H1 (cell line): ENCODE measurements at regions not wholly inside any gene's neighbourhood (a gene's known extent, or its start where the extent isn't known, plus 50 kb on each side); places are given as distances from the start of the nearest gene placed in this dataset.

Experiments
- CTCF ChIA-PET: fragments of 300-600 bp; sonication (Branson Sonifier 250); formaldehyde crosslinking; loops from one replicate; lab custom pipeline; 2021; ENCODE audit not compliant: partially characterized antibody; lab: Charles Lee
- POLR2A ChIA-PET: fragments of 300-600 bp; sonication (Branson Sonifier 250); formaldehyde crosslinking; loops from one replicate; lab custom pipeline; 2021; ENCODE audit warnings: inconsistent platforms; ENCODE audit not compliant: partially characterized antibody; lab: Charles Lee
- DNase-seq, 2 experiments: peaks; one replicate each; pipeline versions ENCODE4 v3.0.0 to v3.0.0-alpha.2; 2010 to 2022; ENCODE audit warnings: low spot score in 2 of 2, low read depth in 1 of 2, mixed read lengths in 1 of 2
- FAIRE-seq: peaks from 2 replicates; lab custom pipeline; 2011; peaks lifted over from hg19 to GRCh38; lab: Jason Lieb, UNC
- H2AFZ ChIP-seq: 2 replicates; pipeline ENCODE4 v1.8.1; 2012; ENCODE audit warnings: low read length, inconsistent platforms
- H2AK5ac ChIP-seq: 2 replicates; pipeline ENCODE4 v1.6.1; 2013; ENCODE audit warnings: low read depth, low read length
- H2BK120ac ChIP-seq: replicated peaks from 2 replicates; pipeline ENCODE3; 2013; ENCODE audit warnings: low read depth, low read length, inconsistent platforms
- H2BK12ac ChIP-seq: 2 replicates; pipeline ENCODE4 v1.6.1; 2013; ENCODE audit warnings: low read depth, low read length
- H2BK15ac ChIP-seq: 2 replicates; pipeline ENCODE4 v1.6.1; 2013; ENCODE audit warnings: low read length
- H2BK20ac ChIP-seq: 2 replicates; pipeline ENCODE4 v1.6.1; 2013; ENCODE audit warnings: low read length
- H2BK5ac ChIP-seq: 2 replicates; pipeline ENCODE4 v1.6.1; 2013; ENCODE audit warnings: low read depth, low read length
- H3K14ac ChIP-seq: 2 replicates; pipeline ENCODE4 v1.6.1; 2013; ENCODE audit warnings: inconsistent platforms; ENCODE audit not compliant: insufficient read length
- H3K18ac ChIP-seq: 2 replicates; pipeline ENCODE4 v1.6.1; 2013; ENCODE audit warnings: low read length; ENCODE audit errors: extremely low read depth
- H3K23ac ChIP-seq: 2 replicates; pipeline ENCODE4 v1.6.1; 2013; ENCODE audit warnings: inconsistent platforms; ENCODE audit not compliant: insufficient read length
- H3K23me2 ChIP-seq: 2 replicates; pipeline ENCODE4 v1.6.1; 2013; ENCODE audit warnings: low read depth, low read length
- H3K27ac ChIP-seq: 2 replicates; pipeline ENCODE4 v1.6.1; 2011; ENCODE audit warnings: low read depth, low read length, inconsistent platforms
- H3K27me3 ChIP-seq, 4 experiments: replicated peaks in 1 of 4; 1 replicate in 1 of 4; 2 replicates in 3 of 4; pipeline versions ENCODE4 v1.6.1 to v1.8.1; 2011 to 2013; ENCODE audit warnings: low read length in 3 of 4, mild to moderate bottlenecking in 3 of 4, inconsistent platforms in 2 of 4, mixed read lengths in 2 of 4, moderate library complexity in 1 of 4; ENCODE audit not compliant: control insufficient read depth in 3 of 4, insufficient read depth in 3 of 4; ENCODE audit errors: extremely low read depth in 1 of 4
- H3K36me3 ChIP-seq, 4 experiments: 2 replicates each; pipeline versions ENCODE4 v1.6.1 to v1.8.1; 2011 to 2013; ENCODE audit warnings: mild to moderate bottlenecking in 4 of 4, low read length in 3 of 4, moderate library complexity in 2 of 4, control low read depth in 1 of 4, inconsistent platforms in 1 of 4; ENCODE audit not compliant: insufficient read depth in 4 of 4, control insufficient read depth in 2 of 4
- H3K4ac ChIP-seq: replicated peaks from 2 replicates; pipeline ENCODE3; 2013; ENCODE audit warnings: low read length, low read depth, mixed read lengths, inconsistent platforms; ENCODE audit not compliant: insufficient read length
- H3K4me1 ChIP-seq, 4 experiments: replicated peaks in 1 of 4; 1 replicate in 1 of 4; 2 replicates in 3 of 4; pipeline versions ENCODE4 v1.6.1 to v1.8.1; 2011 to 2013; ENCODE audit warnings: low read length in 3 of 4, inconsistent platforms in 2 of 4, mixed read lengths in 1 of 4; ENCODE audit not compliant: insufficient read depth in 4 of 4, control insufficient read depth in 3 of 4
- H3K4me2 ChIP-seq, 2 experiments: 2 replicates each; pipeline versions ENCODE4 v1.6.1 to v1.8.1; 2011 to 2013; ENCODE audit warnings: low read depth in 2 of 2, low read length in 2 of 2, control low read depth in 1 of 2, inconsistent platforms in 1 of 2, mild to moderate bottlenecking in 1 of 2; ENCODE audit not compliant: insufficient read depth in 1 of 2
- H3K4me3 ChIP-seq, 4 experiments: fragments of 200-600, 300-600 bp in 1 of 4; sonication (generic), shearing (Covaris generic), sonication (Bioruptor Twin) in 1 of 4; 2 replicates each; pipeline versions ENCODE4 v1.5.1 to v1.8.1; 2011 to 2016; ENCODE audit warnings: low read length in 4 of 4, low read depth in 3 of 4, control low read depth in 2 of 4, inconsistent platforms in 2 of 4, mild to moderate bottlenecking in 2 of 4, mixed read lengths in 1 of 4, moderate library complexity in 1 of 4; ENCODE audit not compliant: insufficient read depth in 2 of 4; ENCODE audit errors: extremely low read depth in 1 of 4
- H3K56ac ChIP-seq: replicated peaks from 2 replicates; pipeline ENCODE3; 2013; ENCODE audit warnings: low read depth, mild to moderate bottlenecking, mixed read lengths, low read length, inconsistent platforms; ENCODE audit not compliant: insufficient read length
- H3K79me1 ChIP-seq: 2 replicates; pipeline ENCODE4 v1.6.1; 2013; ENCODE audit warnings: low read depth, low read length, control low read depth
- H3K79me2 ChIP-seq, 2 experiments: 2 replicates each; pipeline versions ENCODE4 v1.6.1 to v1.8.1; 2012 to 2013; ENCODE audit warnings: low read length in 2 of 2, mild to moderate bottlenecking in 2 of 2, inconsistent platforms in 1 of 2; ENCODE audit not compliant: insufficient read depth in 2 of 2, control insufficient read depth in 1 of 2
- H3K9ac ChIP-seq, 4 experiments: replicated peaks in 1 of 4; 1 replicate in 1 of 4; 2 replicates in 3 of 4; pipeline versions ENCODE4 v1.6.1 to v1.8.1; 2011 to 2013; ENCODE audit warnings: low read depth in 3 of 4, low read length in 3 of 4, control low read depth in 2 of 4, mild to moderate bottlenecking in 2 of 4, moderate library complexity in 2 of 4, inconsistent platforms in 1 of 4; ENCODE audit errors: extremely low read depth in 1 of 4
- H3K9me3 ChIP-seq, 2 experiments: 2 replicates each; pipeline versions ENCODE4 v1.6.1 to v1.8.1; 2012 to 2013; ENCODE audit warnings: mild to moderate bottlenecking in 2 of 2, moderate library complexity in 2 of 2, control low read depth in 1 of 2, inconsistent platforms in 1 of 2, low read depth in 1 of 2, low read length in 1 of 2, mixed read lengths in 1 of 2; ENCODE audit not compliant: insufficient read depth in 2 of 2
- H4K20me1 ChIP-seq, 2 experiments: replicated peaks in 1 of 2; 2 replicates each; pipeline versions ENCODE3 to v1.8.1; 2011 to 2013; ENCODE audit warnings: inconsistent platforms in 2 of 2, low read length in 2 of 2, mild to moderate bottlenecking in 1 of 2; ENCODE audit not compliant: insufficient read depth in 2 of 2, control insufficient read depth in 1 of 2
- H4K5ac ChIP-seq: 2 replicates; pipeline ENCODE4 v1.6.1; 2013; ENCODE audit warnings: low read length, low read depth, mixed read lengths, inconsistent platforms; ENCODE audit not compliant: insufficient read length
- H4K8ac ChIP-seq: 2 replicates; pipeline ENCODE4 v1.8.0; 2013; ENCODE audit warnings: mild to moderate bottlenecking, moderate library complexity, low read length, inconsistent platforms; ENCODE audit not compliant: insufficient read depth; ENCODE audit errors: extremely low read depth
- H4K91ac ChIP-seq: replicated peaks from 2 replicates; pipeline ENCODE3; 2013; ENCODE audit warnings: low read length, mixed read lengths, inconsistent platforms; ENCODE audit not compliant: insufficient read length
- CBX8 ChIP-seq: fragments of 300-800, 300-1000 bp; sonication (generic); IDR thresholded peaks from 2 replicates; pipeline ENCODE4 v1.7.1; 2016; ENCODE audit warnings: low read depth, low read length, borderline replicate concordance
- CEBPB ChIP-seq: IDR thresholded peaks from 2 replicates; pipeline ENCODE4 v1.6.1; 2012; ENCODE audit warnings: low read depth, low read length
- EGR1 ChIP-seq: IDR thresholded peaks from 2 replicates; pipeline ENCODE4 v1.6.1; 2011; ENCODE audit warnings: low read depth, low read length, borderline replicate concordance
- EZH2 ChIP-seq: fragments of 200-600 bp; sonication (generic); IDR thresholded peaks from 2 replicates; pipeline ENCODE4 v1.7.1; 2012; ENCODE audit warnings: low read depth, mild to moderate bottlenecking, moderate library complexity, low read length, inconsistent platforms; ENCODE audit not compliant: severe bottlenecking
- KDM4A ChIP-seq: IDR thresholded peaks from one replicate; pipeline ENCODE4 v1.7.1; 2012; ENCODE audit warnings: low read depth, mild to moderate bottlenecking, moderate library complexity, low read length, inconsistent platforms; ENCODE audit not compliant: severe bottlenecking
- MAX ChIP-seq: IDR thresholded peaks from 2 replicates; pipeline ENCODE4 v1.6.1; 2012; ENCODE audit warnings: inconsistent platforms
- NANOG ChIP-seq: IDR thresholded peaks from 2 replicates; pipeline ENCODE4 v1.6.1; 2011; ENCODE audit warnings: low read length, low read depth, mild to moderate bottlenecking, inconsistent platforms; ENCODE audit not compliant: insufficient read depth, poor library complexity, severe bottlenecking
- POLR2AphosphoS5 ChIP-seq: IDR thresholded peaks from 2 replicates; pipeline ENCODE4 v1.6.1; 2011; ENCODE audit warnings: low read depth, low read length
- SIN3A ChIP-seq, 2 experiments: IDR thresholded peaks in 1 of 2; conservative IDR thresholded peaks in 1 of 2; 2 replicates each; pipeline ENCODE4 v1.6.1; 2011 to 2012; ENCODE audit warnings: low read length in 2 of 2, improper control_type of control experiment in 1 of 2, low read depth in 1 of 2, mild to moderate bottlenecking in 1 of 2
- SIX5 ChIP-seq: IDR thresholded peaks from 2 replicates; pipeline ENCODE4 v1.6.1; 2011; ENCODE audit warnings: mild to moderate bottlenecking, low read depth, low read length
- SP2 ChIP-seq: IDR thresholded peaks from 2 replicates; pipeline ENCODE4 v1.6.1; 2012; ENCODE audit warnings: mild to moderate bottlenecking, low read length, inconsistent platforms
- YY1 ChIP-seq: IDR thresholded peaks from 2 replicates; pipeline ENCODE4 v1.6.1; 2011; ENCODE audit warnings: low read depth, mild to moderate bottlenecking, low read length
- WGBS, 2 experiments: shearing (Covaris generic) in 1 of 2; methylation state at CpG; one replicate each; pipeline versions ENCODE4 v1.1.6 to v1.1.7; 2013 to 2015; ENCODE audit warnings: low lambda C conversion rate in 2 of 2, mixed read lengths in 2 of 2, inconsistent platforms in 1 of 2, low coverage in 1 of 2, missing lambda C conversion rate in 1 of 2; ENCODE audit not compliant: insufficient replicate concordance in 2 of 2, insufficient coverage in 1 of 2, insufficient read length in 1 of 2; ENCODE audit errors: extremely low coverage in 1 of 2, missing lambda C conversion rate in 1 of 2; 5-methylcytosine and 5-hydroxymethylcytosine counted together

- no peak overlapping the region for H3K14ac ChIP-seq
- no peak overlapping the region for H4K5ac ChIP-seq
- no peak overlapping the region for H2AFZ ChIP-seq
- no peaks in the 10 kb centered on the region for H3K79me2 ChIP-seq
- H4K8ac ChIP-seq = no peak overlapping the region
- no peak overlapping the region for H2AK5ac ChIP-seq
- DNase-seq (no peak), FAIRE-seq (no peak)
- no peak overlapping the region for H3K4me2 ChIP-seq
- 86% methylated on average over 1 of the region's 1 CpG; no CpG with 5 or more reads in 1 of the 2 experiments for WGBS, 2 experiments
- no peaks in the 10 kb centered on the region for H3K4me1 ChIP-seq
- no peaks in the 10 kb centered on the region for H3K9me3 ChIP-seq
- no peaks in the 10 kb centered on the region for H3K36me3 ChIP-seq
- no peaks in the 10 kb centered on the region for H4K20me1 ChIP-seq
- H3K9ac ChIP-seq = no peak overlapping the region
- H3K23ac ChIP-seq = no peak overlapping the region
- CTCF ChIA-PET = interaction anchor here (0.6 to 3.7 kb wide), 6 partner anchors 8 to 724 kb away, joined by 3 to 13 read pairs (median 8); no protein-coding TSS in a partner anchor
- no peak for TF ChIP-seq SP2
- TF ChIP-seq MAX = no peak
- TF ChIP-seq KDM4A = no peak
- no peak for TF ChIP-seq EGR1
- no peak for TF ChIP-seq SIN3A (conservative IDR thresholded peaks at IDR 0.05 in 1 of 2, IDR thresholded peaks at IDR 0.05 in 1 of 2; ENCODE audit: low read depth in 1 of 2, low read length in 2 of 2)
- no peak for TF ChIP-seq CBX8
- no peak for TF ChIP-seq CEBPB
- no peak for TF ChIP-seq POLR2AphosphoS5
- no peak for TF ChIP-seq SIX5
- no peak for TF ChIP-seq NANOG
- TF ChIP-seq EZH2 = no peak
- no peak for TF ChIP-seq YY1
- no peak overlapping the region for H3K4me3 ChIP-seq
- H4K91ac ChIP-seq = no peak overlapping the region
- no peak overlapping the region for H2BK12ac ChIP-seq
- H2BK120ac ChIP-seq = no peak overlapping the region
- H2BK5ac ChIP-seq = no peak overlapping the region
- H2BK15ac ChIP-seq = no peak overlapping the region
- no peak overlapping the region for H2BK20ac ChIP-seq
- H3K23me2 ChIP-seq = no peaks in the 10 kb centered on the region
- no peaks in the 10 kb centered on the region for H3K79me1 ChIP-seq
- no peak overlapping the region for H3K27ac ChIP-seq
- H3K18ac ChIP-seq = no peak overlapping the region
- no peaks in the 10 kb centered on the region for H3K27me3 ChIP-seq
- no peak overlapping the region for H3K56ac ChIP-seq
- POLR2A ChIA-PET = no interaction called here
- H3K4ac ChIP-seq = no peak overlapping the region
These were observed 163.6 kb upstream of the TANK start for GRCh38 chr2:160996584-160996983.
